Activated CD8-positive, alpha-beta memory T cell treated with anti-CD3 and anti-CD28 coated beads for 1 hour (primary cell): ENCODE measurements at regions not wholly inside any gene's neighbourhood (a gene's known extent, or its start where the extent isn't known, plus 50 kb on each side); places are given as distances from the start of the nearest gene placed in this dataset.

Experiments used
- DNase-seq, 2 donors: peaks; one replicate each; pipeline ENCODE4 v3.0.0-alpha.2; 2020; ENCODE audit warnings: low read depth in 1 of 2; ENCODE audit errors: extremely low read depth in 1 of 2

- DNase-seq: no peak
Observed at GRCh38 chr11:112634551-112634950, 326.7 kb upstream of the NCAM1 start.

GRCh38 chr11:112634995-112635737, 326.1 kb upstream of the NCAM1 start:
- no peak for DNase-seq

- no peak for DNase-seq
Observed at GRCh38 chr11:112637076-112637475, 324.1 kb upstream of the NCAM1 start.

GRCh38 chr11:112637876-112638275, 323.3 kb upstream of the NCAM1 start:
- no peak for DNase-seq

GRCh38 chr11:112639469-112639868, 321.8 kb upstream of the NCAM1 start:
- DNase-seq: no peak

GRCh38 chr11:112643416-112643815, 317.8 kb upstream of the NCAM1 start:
- no peak for DNase-seq

- DNase-seq: no peak
Observed at GRCh38 chr11:112644410-112645131, 316.6 kb upstream of the NCAM1 start.

- DNase-seq: no peak
Observed at GRCh38 chr11:112649856-112650255, 311.4 kb upstream of the NCAM1 start.

- no peak for DNase-seq
Observed at GRCh38 chr11:112650527-112650926, 310.7 kb upstream of the NCAM1 start.

- no peak for DNase-seq
Observed at GRCh38 chr11:112651386-112651785, 309.8 kb upstream of the NCAM1 start.

- no peak for DNase-seq
Observed at GRCh38 chr11:112652786-112653390, 308.3 kb upstream of the NCAM1 start.

- no peak for DNase-seq
Observed at GRCh38 chr11:112655371-112655770, 305.8 kb upstream of the NCAM1 start.

- DNase-seq: no peak
Observed at GRCh38 chr11:112656772-112657428, 304.3 kb upstream of the NCAM1 start.

- no peak for DNase-seq
Observed at GRCh38 chr11:112658431-112658878, 302.8 kb upstream of the NCAM1 start.

GRCh38 chr11:112661146-112661545, 300.1 kb upstream of the NCAM1 start:
- no peak for DNase-seq

- no peak for DNase-seq
Observed at GRCh38 chr11:112661571-112661970, 299.6 kb upstream of the NCAM1 start.

GRCh38 chr11:112662554-112662953, 298.7 kb upstream of the NCAM1 start:
- DNase-seq: no peak

GRCh38 chr11:112663947-112664634, 297.1 kb upstream of the NCAM1 start:
- DNase-seq: no peak

- DNase-seq: no peak
Observed at GRCh38 chr11:112665291-112665690, 295.9 kb upstream of the NCAM1 start.

GRCh38 chr11:112666253-112666652, 295.0 kb upstream of the NCAM1 start:
- DNase-seq: no peak
